ENCODE measurements at regions not wholly inside any gene's neighbourhood (a gene's known extent, or its start where the extent isn't known, plus 50 kb on each side); places are given as distances from the start of the nearest gene placed in this dataset.

- no peak for DNase-seq (ENCODE audit: low spot score)
- Histone ChIP-seq H3K27ac (no peak overlapping the region), H3K4me3 (no peak overlapping the region)
- no peak for TF ChIP-seq CTCF (IDR thresholded peaks at IDR 0.05)
Measured at GRCh38 chr2:192484903-192485302, 290.2 kb upstream of the TMEFF2 start.

GRCh38 chr2:192480984-192481383, 286.3 kb upstream of the TMEFF2 start:
- no peak for DNase-seq (ENCODE audit: low spot score)
- TF ChIP-seq CTCF (IDR thresholded peaks at IDR 0.05) = no peak
- H3K4me3 ChIP-seq = no peak overlapping the region
- H3K27ac ChIP-seq = no peak overlapping the region

GRCh38 chr2:192473331-192473730, 278.6 kb upstream of the TMEFF2 start:
- TF ChIP-seq CTCF (IDR thresholded peaks at IDR 0.05) = no peak
- DNase-seq (ENCODE audit: low spot score) = no peak
- H3K27ac ChIP-seq = no peak overlapping the region
- H3K4me3 ChIP-seq = no peak overlapping the region

- TF ChIP-seq CTCF (IDR thresholded peaks at IDR 0.05) = no peak
- Histone ChIP-seq H3K27ac (no peak overlapping the region), H3K4me3 (no peak overlapping the region)
- DNase-seq (ENCODE audit: low spot score) = no peak
Measured at GRCh38 chr2:192471982-192472381, 277.2 kb upstream of the TMEFF2 start.

GRCh38 chr2:192469612-192470011, 274.9 kb upstream of the TMEFF2 start:
- no peak for DNase-seq (ENCODE audit: low spot score)
- Histone ChIP-seq H3K27ac (no peak overlapping the region), H3K4me3 (no peak overlapping the region)
- TF ChIP-seq CTCF (IDR thresholded peaks at IDR 0.05) = no peak

- H3K27ac ChIP-seq = no peak overlapping the region
- no peak overlapping the region for H3K4me3 ChIP-seq
- no peak for TF ChIP-seq CTCF (IDR thresholded peaks at IDR 0.05)
- no peak for DNase-seq (ENCODE audit: low spot score)
Measured at GRCh38 chr2:192467953-192468660, 273.4 kb upstream of the TMEFF2 start.

- DNase-seq (ENCODE audit: low spot score) = no peak
- Histone ChIP-seq H3K27ac (no peak overlapping the region), H3K4me3 (no peak overlapping the region)
- TF ChIP-seq CTCF (IDR thresholded peaks at IDR 0.05) = no peak
Measured at GRCh38 chr2:192465141-192465540, 270.4 kb upstream of the TMEFF2 start.
